HEK293 (cell line): ENCODE measurements at regions not wholly inside any gene's neighbourhood (a gene's known extent, or its start where the extent isn't known, plus 50 kb on each side); places are given as distances from the start of the nearest gene placed in this dataset.

Experiments used
- CTCF ChIA-PET: fragments of 350-600 bp; formaldehyde crosslinking; extraction: SDS; loops from one replicate; lab custom pipeline; 2021; ENCODE audit warnings: antibody characterized with exemption; lab: Yijun Ruan, JAX
- POLR2A ChIA-PET: fragments of 300-600 bp; formaldehyde crosslinking; extraction: SDS; loops from one replicate; lab custom pipeline; 2020; ENCODE audit warnings: antibody characterized with exemption, inconsistent platforms; lab: Yijun Ruan, JAX
- H3K27ac ChIP-seq: fragments of 200-500 bp; sonication (Bioruptor generic); 2 replicates; pipeline ENCODE4 v1.5.1; 2014; ENCODE audit warnings: low read depth, low read length, control low read depth, inconsistent platforms; ENCODE audit errors: extremely low read depth
- H3K36me3 ChIP-seq, 2 experiments: fragments of 200-500 bp in 1 of 2; sonication (Bioruptor generic) in 1 of 2; 1 replicate in 1 of 2; 2 replicates in 1 of 2; pipeline ENCODE4 v1.5.1; 2014 to 2017; ENCODE audit warnings: inconsistent platforms in 2 of 2, low read length in 2 of 2; ENCODE audit not compliant: control insufficient read depth in 2 of 2, insufficient read depth in 1 of 2
- H3K4me1 ChIP-seq: fragments of 200-500 bp; sonication (Bioruptor generic); 2 replicates; pipeline ENCODE4 v1.5.1; 2014; ENCODE audit warnings: mild to moderate bottlenecking, low read length, inconsistent platforms; ENCODE audit not compliant: control insufficient read depth, insufficient read depth
- H3K4me3 ChIP-seq: 2 replicates; pipeline ENCODE4 v1.5.1; 2011; ENCODE audit warnings: low read depth, mild to moderate bottlenecking, control low read depth, low read length, moderate library complexity
- H3K9me3 ChIP-seq: fragments of 200-500 bp; sonication (Bioruptor generic); 2 replicates; pipeline ENCODE4 v1.5.1; 2014; ENCODE audit warnings: low read depth, low read length, inconsistent platforms; ENCODE audit not compliant: control insufficient read depth, insufficient read depth
- EGR2 ChIP-seq: fragments of 450-650 bp; formaldehyde crosslinking; IDR thresholded peaks from 2 replicates; pipeline ENCODE4 v1.5.1; 2016; ENCODE audit warnings: low read depth, missing biosample characterization, missing genetic modification characterization
- PRDM6 ChIP-seq: fragments of 450-650 bp; formaldehyde crosslinking; IDR thresholded peaks from 2 replicates; pipeline ENCODE4 v1.5.1; 2017; ENCODE audit warnings: missing biosample characterization, missing genetic modification characterization
- REST ChIP-seq: fragments of 450-650 bp; formaldehyde crosslinking; IDR thresholded peaks from 2 replicates; pipeline ENCODE4 v1.5.1; 2016; ENCODE audit warnings: missing biosample characterization, missing genetic modification characterization
- ZFP37 ChIP-seq: fragments of 450-650 bp; formaldehyde crosslinking; IDR thresholded peaks from 2 replicates; pipeline ENCODE4 v1.5.1; 2016; ENCODE audit warnings: missing biosample characterization, missing genetic modification characterization
- ZNF114 ChIP-seq: fragments of 450-650 bp; formaldehyde crosslinking; IDR thresholded peaks from 2 replicates; pipeline ENCODE4 v1.5.0; 2017; ENCODE audit warnings: missing biosample characterization, missing genetic modification characterization
- ZNF121 ChIP-seq: fragments of 450-650 bp; formaldehyde crosslinking; IDR thresholded peaks from 2 replicates; pipeline ENCODE4 v1.5.1; 2016; ENCODE audit warnings: missing biosample characterization, missing genetic modification characterization
- ZNF148 ChIP-seq: fragments of 450-650 bp; formaldehyde crosslinking; IDR thresholded peaks from 2 replicates; pipeline ENCODE4 v1.5.0; 2017; ENCODE audit warnings: missing biosample characterization, missing genetic modification characterization, borderline replicate concordance
- ZNF292 ChIP-seq: fragments of 450-650 bp; formaldehyde crosslinking; IDR thresholded peaks from 2 replicates; pipeline ENCODE4 v1.5.1; 2016; ENCODE audit warnings: low read depth, missing biosample characterization, missing genetic modification characterization, borderline replicate concordance
- ZNF302 ChIP-seq: fragments of 450-650 bp; formaldehyde crosslinking; IDR thresholded peaks from 2 replicates; pipeline ENCODE4 v1.5.1; 2016; ENCODE audit warnings: missing biosample characterization, missing genetic modification characterization, low read depth
- ZNF585B ChIP-seq: fragments of 450-650 bp; formaldehyde crosslinking; IDR thresholded peaks from 2 replicates; pipeline ENCODE4 v1.5.1; 2016; ENCODE audit warnings: missing biosample characterization, missing genetic modification characterization
- ZNF610 ChIP-seq: fragments of 450-650 bp; formaldehyde crosslinking; IDR thresholded peaks from 2 replicates; pipeline ENCODE4 v1.5.1; 2016; ENCODE audit warnings: missing biosample characterization, missing genetic modification characterization, borderline replicate concordance
- ZNF654 ChIP-seq: fragments of 450-650 bp; formaldehyde crosslinking; IDR thresholded peaks from 2 replicates; pipeline ENCODE4 v1.5.1; 2016; ENCODE audit warnings: low read depth, missing biosample characterization, missing genetic modification characterization

- H3K4me3 ChIP-seq, result no peak overlapping the region
- TF ChIP-seq ZNF148 (tag by site-specific recombination) (no peak), ZFP37 (tag by site-specific recombination) (no peak), REST (peak; percentile 46; the same call in 1 of the 2 replicates)
- TF ChIP-seq, all 188 proteins: peak for 1
- no peak overlapping the region for H3K27ac ChIP-seq
- H3K36me3 ChIP-seq, result no peaks in the 10 kb centered on the region
- H3K9me3 ChIP-seq, result no peaks in the 10 kb centered on the region
- POLR2A ChIA-PET, result no interaction called here
- no peaks in the 10 kb centered on the region for H3K4me1 ChIP-seq
- CTCF ChIA-PET, result interaction anchor here (0.6 to 2.7 kb wide), 2 partner anchors 151 to 239 kb away, joined by 3 to 11 read pairs; no protein-coding TSS in a partner anchor
These were observed 117.7 kb upstream of the PTPRZ1 start for GRCh38 chr7:121755286-121755685.

- no peaks in the 10 kb centered on the region for H3K9me3 ChIP-seq
- no peaks in the 10 kb centered on the region for H3K4me1 ChIP-seq
- POLR2A ChIA-PET, result no interaction called here
- no peak overlapping the region for H3K4me3 ChIP-seq
- no peak overlapping the region for H3K27ac ChIP-seq
- CTCF ChIA-PET, result interaction anchor here (0.7 to 2.5 kb wide), 3 partner anchors 241 to 363 kb away, joined by 3 to 11 read pairs (median 5); no protein-coding TSS in a partner anchor
- H3K36me3 ChIP-seq, result no peaks in the 10 kb centered on the region
- TF ChIP-seq ZNF121 (tag by site-specific recombination), result no peak
These were observed 119.0 kb upstream of the PTPRZ1 start for GRCh38 chr7:121753944-121754343.

- H3K4me1 ChIP-seq, result no peaks in the 10 kb centered on the region
- H3K27ac ChIP-seq, result no peak overlapping the region
- H3K4me3 ChIP-seq, result no peak overlapping the region
- H3K36me3 ChIP-seq, result no peaks in the 10 kb centered on the region
- no peaks in the 10 kb centered on the region for H3K9me3 ChIP-seq
- TF ChIP-seq ZNF114 (tag by site-specific recombination), result no peak
- TF ChIP-seq EGR2, result no peak
- no peak for TF ChIP-seq ZNF302 (tag by site-specific recombination)
- TF ChIP-seq ZNF292 (tag by site-specific recombination), result no peak
- peak; percentile 33 for TF ChIP-seq ZNF654
- TF ChIP-seq PRDM6 (tag by site-specific recombination), result no peak
- no peak for TF ChIP-seq ZNF610
- no peak for TF ChIP-seq ZNF585B
- POLR2A ChIA-PET, result no interaction called here
- CTCF ChIA-PET, result interaction anchor here (0.7 to 2.5 kb wide), 5 partner anchors 221 to 246 kb away, joined by 3 to 11 read pairs (median 3); no protein-coding TSS in a partner anchor
These were observed 120.3 kb upstream of the PTPRZ1 start for GRCh38 chr7:121752706-121753105.
